Testis (tissue), 2 donors: ENCODE measurements at regions not wholly inside any gene's neighbourhood (a gene's known extent, or its start where the extent isn't known, plus 50 kb on each side); places are given as distances from the start of the nearest gene placed in this dataset.
"Not testable (repeated sequence)": the region's sequence is repeated elsewhere in the genome, so short reads cannot be mapped to it uniquely, and the experiment has no call there.

ENCODE experiments used
- DNase-seq: peaks from one replicate; pipeline ENCODE4 v3.0.0-alpha.2; 2019
- H3K27ac ChIP-seq, 2 donors: fragments of 200-600 bp; sonication (generic); one replicate each; pipeline ENCODE4 v1.5.1; 2019
- H3K27me3 ChIP-seq: fragments of 200-600 bp; sonication (generic); one replicate; pipeline ENCODE4 v1.5.1; 2019
- H3K36me3 ChIP-seq: fragments of 200-600 bp; sonication (generic); one replicate; pipeline ENCODE4 v1.5.1; 2017; ENCODE audit warnings: low read depth; ENCODE audit errors: missing control alignments
- H3K4me1 ChIP-seq: fragments of 200-600 bp; sonication (generic); one replicate; pipeline ENCODE4 v1.5.1; 2019
- H3K4me3 ChIP-seq, 2 donors: fragments of 200-600 bp; sonication (generic); one replicate each; pipeline ENCODE4 v1.5.1; 2017 to 2019
- H3K9me3 ChIP-seq: fragments of 200-600 bp; sonication (generic); one replicate; pipeline ENCODE4 v1.5.1; 2017
- CTCF ChIP-seq, 3 experiments: fragments of 450-650 bp in 2 of 3; fragments of 200-600 bp in 1 of 3; sonication (generic) in 1 of 3; IDR thresholded peaks; one replicate each; pipeline ENCODE4 v1.5.1; 2016 to 2019; ENCODE audit warnings: antibody characterized with exemption in 3 of 3, mild to moderate bottlenecking in 2 of 3, moderate library complexity in 1 of 3
- POLR2A ChIP-seq: fragments of 450-650 bp; IDR thresholded peaks from one replicate; pipeline ENCODE4 v1.6.1; 2017; ENCODE audit warnings: antibody characterized with exemption, mild to moderate bottlenecking, moderate library complexity
- WGBS, 2 donors: methylation state at CpG; one replicate each; pipeline ENCODE4 v1.1.5; 2018; 5-methylcytosine and 5-hydroxymethylcytosine counted together
- intact Hi-C: fragments of 100-400 bp; cut with DNase I; formaldehyde crosslinking; loops from one replicate; pipeline ENCODE4 v1.15.1; 2023; ENCODE audit warnings: low total_unique reads

GRCh38 chr15:77936567-77936966 lies 140.9 kb downstream of the TBC1D2B start:
- intact Hi-C loops, H3K4me3 ChIP-seq, H3K36me3 ChIP-seq, H3K9me3 ChIP-seq, DNase-seq, H3K27me3 ChIP-seq, H3K4me1 ChIP-seq, H3K27ac ChIP-seq: not testable (repeated sequence)

- H3K4me1 ChIP-seq, intact Hi-C loops, H3K27me3 ChIP-seq, H3K4me3 ChIP-seq, H3K9me3 ChIP-seq, H3K36me3 ChIP-seq, H3K27ac ChIP-seq, DNase-seq: not testable (repeated sequence)
- WGBS, 2 donors: 88 to 98% methylated on average over 6 of the region's 6 CpGs
These were observed 143.0 kb downstream of the TBC1D2B start for GRCh38 chr15:77934516-77934915.

- WGBS, 2 donors: 71 to 83% methylated on average over 4 of the region's 4 CpGs
- H3K4me3 ChIP-seq, H3K27me3 ChIP-seq, H3K36me3 ChIP-seq, intact Hi-C loops, H3K27ac ChIP-seq, DNase-seq, H3K4me1 ChIP-seq, H3K9me3 ChIP-seq: not testable (repeated sequence)
These were observed 146.6 kb downstream of the TBC1D2B start for GRCh38 chr15:77930907-77931306.

- 43 to 53% methylated on average over 3 of the region's 3 CpGs for WGBS, 2 donors
- H3K36me3 ChIP-seq, DNase-seq, intact Hi-C loops, H3K9me3 ChIP-seq, H3K27ac ChIP-seq, H3K4me3 ChIP-seq, H3K27me3 ChIP-seq, H3K4me1 ChIP-seq: not testable (repeated sequence)
These were observed 147.0 kb downstream of the TBC1D2B start for GRCh38 chr15:77930490-77930889.

GRCh38 chr15:77926789-77927188 lies 150.7 kb downstream of the TBC1D2B start:
- intact Hi-C loops, H3K36me3 ChIP-seq, H3K27ac ChIP-seq, H3K4me3 ChIP-seq, H3K4me1 ChIP-seq, H3K9me3 ChIP-seq, H3K27me3 ChIP-seq: not testable (repeated sequence)
- peak; percentile 49 for DNase-seq
- 72 to 81% methylated on average over 11 of the region's 11 CpGs for WGBS, 2 donors

- intact Hi-C loops, H3K4me3 ChIP-seq, H3K36me3 ChIP-seq, H3K27me3 ChIP-seq, H3K27ac ChIP-seq, DNase-seq, H3K9me3 ChIP-seq, H3K4me1 ChIP-seq: not testable (repeated sequence)
- 47 to 87% methylated on average over 3 to 9 of the region's 10 CpGs for WGBS, 2 donors
These were observed 151.2 kb downstream of the TBC1D2B start for GRCh38 chr15:77926296-77926695.

- H3K27ac ChIP-seq, H3K27me3 ChIP-seq, H3K9me3 ChIP-seq, intact Hi-C loops, H3K4me3 ChIP-seq, DNase-seq, H3K36me3 ChIP-seq, H3K4me1 ChIP-seq: not testable (repeated sequence)
- WGBS, 2 donors: 70 to 80% methylated on average over 1 of the region's 1 CpG
These were observed 152.4 kb downstream of the TBC1D2B start for GRCh38 chr15:77925101-77925500.

- no peaks in the 10 kb centered on the region for H3K27me3 ChIP-seq
- no peak overlapping the region for H3K27ac ChIP-seq
- H3K36me3 ChIP-seq: no peaks in the 10 kb centered on the region
- no peaks in the 10 kb centered on the region for H3K9me3 ChIP-seq
- no peaks in the 10 kb centered on the region for H3K4me1 ChIP-seq
- DNase-seq: no peak
- 91% methylated on average over 4 of the region's 4 CpGs for WGBS, 2 donors
- intact Hi-C loops: no loop called here
- TF ChIP-seq CTCF (IDR thresholded peaks at IDR 0.05) (no peak), POLR2A (no peak)
- no peak overlapping the region for H3K4me3 ChIP-seq
These were observed 155.8 kb downstream of the TBC1D2B start for GRCh38 chr15:77921664-77922063.

- H3K36me3 ChIP-seq, H3K4me3 ChIP-seq, H3K9me3 ChIP-seq, H3K4me1 ChIP-seq, H3K27me3 ChIP-seq, intact Hi-C loops, H3K27ac ChIP-seq, DNase-seq: not testable (repeated sequence)
- WGBS, 2 donors: 84 to 86% methylated on average over 5 to 8 of the region's 11 CpGs
These were observed 160.4 kb downstream of the TBC1D2B start for GRCh38 chr15:77916966-77917635.

GRCh38 chr15:77915961-77916330 lies 161.6 kb downstream of the TBC1D2B start:
- H3K4me3 ChIP-seq, intact Hi-C loops, H3K9me3 ChIP-seq, H3K36me3 ChIP-seq, H3K27ac ChIP-seq, H3K27me3 ChIP-seq, H3K4me1 ChIP-seq, DNase-seq: not testable (repeated sequence)
- 96 to 98% methylated on average over 6 of the region's 6 CpGs for WGBS, 2 donors
